Stimulated activated naive B cell treated with anti-CD40 and anti-IgM and Interleukin-4, amounts not matched to agents 10 μg/mL and 1 μg/mL and 100 μg/mL, for 72 hours (primary cell): ENCODE measurements at regions not wholly inside any gene's neighbourhood (a gene's known extent, or its start where the extent isn't known, plus 50 kb on each side); places are given as distances from the start of the nearest gene placed in this dataset.
"Not testable (repeated sequence)": the region's sequence is repeated elsewhere in the genome, so short reads cannot be mapped to it uniquely, and the experiment has no call there.

Experiments
- ATAC-seq, 2 donors: fragments of 150-1000 bp; cut with Tn5 transposase; replicated peaks; 2 replicates each; pipeline ENCODE4 v1.10.0; 2021; ENCODE audit warnings: moderate library complexity in 1 of 2
- DNase-seq: peaks from one replicate; pipeline ENCODE4 v3.0.0; 2021
- H3K27ac Mint-ChIP-seq: one replicate; pipeline ENCODE4 v1.8.0; 2022; ENCODE audit warnings: mild to moderate bottlenecking, mixed read lengths
- H3K27me3 Mint-ChIP-seq, 2 donors: one replicate each; pipeline ENCODE4 v1.8.0; 2022; ENCODE audit warnings: mixed read lengths in 2 of 2
- H3K36me3 Mint-ChIP-seq, 2 donors: one replicate each; pipeline ENCODE4 v1.8.0; 2022; ENCODE audit warnings: mixed read lengths in 2 of 2, mild to moderate bottlenecking in 1 of 2
- H3K4me1 Mint-ChIP-seq, 2 donors: one replicate each; pipeline ENCODE4 v1.8.0; 2022; ENCODE audit warnings: mixed read lengths in 2 of 2, mild to moderate bottlenecking in 1 of 2
- H3K4me3 Mint-ChIP-seq, 2 donors: one replicate each; pipeline ENCODE4 v1.8.0; 2022; ENCODE audit warnings: mild to moderate bottlenecking in 2 of 2, mixed read lengths in 2 of 2, moderate library complexity in 1 of 2
- H3K9me3 Mint-ChIP-seq, 2 donors: one replicate each; pipeline ENCODE4 v1.8.0; 2022; ENCODE audit warnings: mixed read lengths in 2 of 2, mild to moderate bottlenecking in 1 of 2

- DNase-seq, H3K36me3 Mint-ChIP-seq, H3K9me3 Mint-ChIP-seq, H3K4me1 Mint-ChIP-seq, ATAC-seq, H3K27ac Mint-ChIP-seq, H3K4me3 Mint-ChIP-seq, H3K27me3 Mint-ChIP-seq: not testable (repeated sequence)
These were observed 200.4 kb upstream of the POTED start for GRCh38 chr21:13409184-13409583.

- peaks cover 9 to 11% of the 10 kb centered on the region in 2 donors for H3K9me3 Mint-ChIP-seq
- H3K27me3 Mint-ChIP-seq, H3K4me3 Mint-ChIP-seq, H3K27ac Mint-ChIP-seq, H3K36me3 Mint-ChIP-seq, H3K4me1 Mint-ChIP-seq, DNase-seq: not testable (repeated sequence)
- ATAC-seq = peak in 1 of 2 donors; percentile 32
These were observed 173.7 kb upstream of the POTED start for GRCh38 chr21:13435863-13436262.

- not testable (repeated sequence) for H3K9me3 Mint-ChIP-seq, H3K4me3 Mint-ChIP-seq, DNase-seq, H3K4me1 Mint-ChIP-seq, ATAC-seq, H3K27ac Mint-ChIP-seq, H3K27me3 Mint-ChIP-seq, H3K36me3 Mint-ChIP-seq
These were observed 161.8 kb upstream of the POTED start for GRCh38 chr21:13447767-13448166.

- H3K36me3 Mint-ChIP-seq, H3K27ac Mint-ChIP-seq, H3K4me1 Mint-ChIP-seq, H3K9me3 Mint-ChIP-seq, H3K4me3 Mint-ChIP-seq, H3K27me3 Mint-ChIP-seq, DNase-seq: not testable (repeated sequence)
- ATAC-seq = peak in 1 of 2 donors; percentile 19
These were observed 146.0 kb upstream of the POTED start for GRCh38 chr21:13463562-13463961.
